A673 (cell line): ENCODE measurements at regions not wholly inside any gene's neighbourhood (a gene's known extent, or its start where the extent isn't known, plus 50 kb on each side); places are given as distances from the start of the nearest gene placed in this dataset.

Experiments
- BruUV-seq: library from RNA; stranded (reverse); fragments of 400-500 nt; replicated peaks from 2 replicates; lab custom pipeline; 2021; lab: Mats Ljungman, UMichigan
- CTCF ChIA-PET: fragments of 300-600 bp; sonication (Branson Sonifier 250); formaldehyde crosslinking; loops from one replicate; lab custom pipeline; 2022; ENCODE audit warnings: antibody characterized with exemption; lab: Charles Lee
- POLR2A ChIA-PET: fragments of 300-600 bp; sonication (Branson Sonifier 250); formaldehyde crosslinking; loops from one replicate; lab custom pipeline; 2022; ENCODE audit warnings: antibody characterized with exemption; ENCODE audit not compliant: low non-redundant PET; lab: Charles Lee
- DNase-seq: peaks from one replicate; pipeline ENCODE4 v3.0.0-alpha.2; 2015; ENCODE audit warnings: low spot score
- H3K27ac ChIP-seq: fragments of 200-600 bp; sonication (generic); 2 replicates; pipeline ENCODE4 v1.5.1; 2016; ENCODE audit warnings: mixed run types, low read depth, mild to moderate bottlenecking, mixed read lengths, antibody characterized with exemption, low read length; ENCODE audit not compliant: poor library complexity, severe bottlenecking
- H3K27me3 ChIP-seq: fragments of 200-600 bp; sonication (generic); replicated peaks from 2 replicates; pipeline ENCODE4 v1.6.1; 2017; ENCODE audit warnings: mixed run types, low read depth, mild to moderate bottlenecking, mixed read lengths, antibody characterized with exemption, low read length; ENCODE audit not compliant: insufficient read depth, poor library complexity
- H3K36me3 ChIP-seq: fragments of 200-600 bp; sonication (generic); 2 replicates; pipeline ENCODE4 v1.6.1; 2016; ENCODE audit warnings: mixed run types, mild to moderate bottlenecking, mixed read lengths, antibody characterized with exemption, low read length; ENCODE audit not compliant: insufficient read depth, poor library complexity, severe bottlenecking
- H3K4me1 ChIP-seq: fragments of 200-600 bp; sonication (generic); 2 replicates; pipeline ENCODE4 v1.6.1; 2017; ENCODE audit warnings: mixed run types, mild to moderate bottlenecking, mixed read lengths, antibody characterized with exemption, low read length; ENCODE audit not compliant: insufficient read depth, poor library complexity, severe bottlenecking
- H3K4me3 ChIP-seq: fragments of 200-600 bp; sonication (generic); 2 replicates; pipeline ENCODE4 v1.5.1; 2016; ENCODE audit warnings: low read depth, mixed run types, mild to moderate bottlenecking, mixed read lengths, low read length; ENCODE audit not compliant: poor library complexity, severe bottlenecking
- H3K9me3 ChIP-seq: fragments of 200-600 bp; sonication (generic); 2 replicates; pipeline ENCODE4 v1.6.1; 2016; ENCODE audit warnings: mixed run types, low read depth, mild to moderate bottlenecking, mixed read lengths, antibody characterized with exemption, low read length; ENCODE audit not compliant: poor library complexity, severe bottlenecking
- EZH2 ChIP-seq: fragments of 200-600 bp; sonication (generic); IDR thresholded peaks from 2 replicates; pipeline ENCODE4 v1.6.1; 2017; ENCODE audit warnings: borderline replicate concordance, low read depth, mild to moderate bottlenecking, mixed read lengths, antibody characterized with exemption, low read length; ENCODE audit not compliant: poor library complexity, severe bottlenecking
- intact Hi-C: fragments of 100-400 bp; cut with micrococcal nuclease; formaldehyde crosslinking; loops from one replicate; pipeline ENCODE4 v1.10.0; 2022; ENCODE audit not compliant: unreplicated experiment
- TF ChIP-seq, protein P1 (sequence below): fragments of 300-800, 200-600 bp; sonication (generic); conservative IDR thresholded peaks from 2 replicates; pipeline ENCODE4 v1.5.1; 2017; ENCODE audit warnings: low read depth, mild to moderate bottlenecking, antibody characterized with exemption, low read length, moderate library complexity, mixed read lengths

DNA sequence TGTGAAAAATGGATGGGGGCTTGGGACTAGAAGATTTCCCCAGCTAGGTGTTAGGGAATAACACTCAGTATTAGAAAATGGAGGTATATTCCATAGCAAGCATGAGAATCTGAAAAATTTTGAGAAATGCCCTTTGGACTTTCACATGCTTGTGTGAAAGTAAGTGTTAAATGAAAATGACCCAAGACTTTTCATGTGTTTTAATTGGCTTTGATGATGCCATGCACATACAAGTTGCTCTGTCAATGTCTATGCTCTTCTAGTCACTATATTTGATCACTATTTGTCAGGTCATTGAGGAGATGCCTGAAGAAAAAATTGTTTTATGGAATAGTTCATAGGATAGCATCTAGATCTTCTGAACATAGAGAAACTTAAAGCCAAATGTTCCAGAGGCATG lies 147.6 kb downstream of the SH2D1A start:
- no peaks in the 10 kb centered on the region for H3K4me1 ChIP-seq
- no peaks in the 10 kb centered on the region for H3K9me3 ChIP-seq
- intact Hi-C loops: no loop called here
- POLR2A ChIA-PET: no interaction called here
- no peak overlapping the region for H3K4me3 ChIP-seq
- CTCF ChIA-PET: no interaction called here
- no TSS peak for BruUV-seq
- DNase-seq: no peak
- TF ChIP-seq EZH2: no peak
- TF ChIP-seq, protein P1, sequence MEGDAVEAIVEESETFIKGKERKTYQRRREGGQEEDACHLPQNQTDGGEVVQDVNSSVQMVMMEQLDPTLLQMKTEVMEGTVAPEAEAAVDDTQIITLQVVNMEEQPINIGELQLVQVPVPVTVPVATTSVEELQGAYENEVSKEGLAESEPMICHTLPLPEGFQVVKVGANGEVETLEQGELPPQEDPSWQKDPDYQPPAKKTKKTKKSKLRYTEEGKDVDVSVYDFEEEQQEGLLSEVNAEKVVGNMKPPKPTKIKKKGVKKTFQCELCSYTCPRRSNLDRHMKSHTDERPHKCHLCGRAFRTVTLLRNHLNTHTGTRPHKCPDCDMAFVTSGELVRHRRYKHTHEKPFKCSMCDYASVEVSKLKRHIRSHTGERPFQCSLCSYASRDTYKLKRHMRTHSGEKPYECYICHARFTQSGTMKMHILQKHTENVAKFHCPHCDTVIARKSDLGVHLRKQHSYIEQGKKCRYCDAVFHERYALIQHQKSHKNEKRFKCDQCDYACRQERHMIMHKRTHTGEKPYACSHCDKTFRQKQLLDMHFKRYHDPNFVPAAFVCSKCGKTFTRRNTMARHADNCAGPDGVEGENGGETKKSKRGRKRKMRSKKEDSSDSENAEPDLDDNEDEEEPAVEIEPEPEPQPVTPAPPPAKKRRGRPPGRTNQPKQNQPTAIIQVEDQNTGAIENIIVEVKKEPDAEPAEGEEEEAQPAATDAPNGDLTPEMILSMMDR: no peak
- no peak overlapping the region for H3K27ac ChIP-seq
- H3K27me3 ChIP-seq: no peaks in the 10 kb centered on the region
- H3K36me3 ChIP-seq: no peaks in the 10 kb centered on the region

DNA sequence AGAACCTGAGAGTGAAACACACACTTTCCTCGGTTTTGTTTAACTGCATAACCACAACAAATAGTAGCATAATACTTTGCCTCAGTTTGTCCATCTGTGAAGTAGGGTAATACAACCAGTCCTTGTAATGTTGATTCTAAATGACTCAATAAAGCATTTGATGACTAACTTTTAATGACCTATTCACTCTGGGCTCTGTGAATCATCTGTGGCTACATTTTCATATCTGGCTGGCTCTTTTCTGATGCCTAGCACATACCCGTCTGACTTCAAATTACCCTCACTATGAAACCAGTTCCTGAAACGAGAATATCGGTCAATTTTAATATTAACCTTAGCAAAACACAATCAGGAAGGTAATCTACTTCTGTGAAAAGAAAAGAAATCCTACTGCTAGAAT lies 151.0 kb downstream of the SH2D1A start:
- intact Hi-C loops: no loop called here
- Histone ChIP-seq H3K9me3 (no peaks in the 10 kb centered on the region), H3K27me3 (no peaks in the 10 kb centered on the region), H3K4me1 (no peaks in the 10 kb centered on the region), H3K27ac (no peak overlapping the region), H3K36me3 (no peaks in the 10 kb centered on the region), H3K4me3 (no peak overlapping the region)
- POLR2A ChIA-PET: no interaction called here
- CTCF ChIA-PET: no interaction called here
- no peak for DNase-seq
- BruUV-seq: no TSS peak
- no peak for TF ChIP-seq EZH2
- TF ChIP-seq, protein P1: no peak

DNA sequence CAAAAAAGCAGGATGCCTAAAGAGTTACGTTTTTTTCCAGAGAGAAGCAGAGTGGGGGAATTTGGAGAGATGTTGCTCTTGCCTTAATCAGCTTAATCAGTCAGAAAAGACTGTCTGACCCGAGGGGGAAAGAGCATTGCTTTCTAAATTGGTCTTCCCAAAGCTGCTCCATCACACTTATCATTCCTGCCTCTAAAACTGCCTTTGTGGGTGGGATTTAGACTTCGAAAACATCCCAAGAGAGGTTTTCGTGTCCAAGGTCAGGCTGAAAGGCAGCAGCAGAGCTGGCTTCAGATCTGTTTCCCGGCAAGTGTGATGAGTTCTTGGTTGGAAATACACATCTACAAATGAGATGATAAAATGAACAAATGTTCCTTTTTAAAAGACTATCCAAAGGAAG lies 155.2 kb downstream of the SH2D1A start:
- intact Hi-C loops: no loop called here
- Histone ChIP-seq H3K27me3 (no peaks in the 10 kb centered on the region), H3K27ac (no peak overlapping the region), H3K36me3 (no peaks in the 10 kb centered on the region), H3K4me3 (no peak overlapping the region), H3K9me3 (no peaks in the 10 kb centered on the region), H3K4me1 (peaks cover 15% of the 10 kb centered on the region)
- TF ChIP-seq, protein P1: no peak
- TF ChIP-seq EZH2: no peak
- ChIA-PET POLR2A (no interaction called here), CTCF (no interaction called here)
- BruUV-seq: no TSS peak
- DNase-seq: no peak
